T-helper 2 cell treated with Interferon-gamma antibody and Interleukin-4, amounts not matched to agents 5 μg/mL and 100 μg/mL, for 36 hours (primary cell): ENCODE measurements at regions not wholly inside any gene's neighbourhood (a gene's known extent, or its start where the extent isn't known, plus 50 kb on each side); places are given as distances from the start of the nearest gene placed in this dataset.

Source experiments
- DNase-seq: peaks from one replicate; pipeline ENCODE4 v3.0.0; 2021; ENCODE audit warnings: low spot score
- H3K27ac Mint-ChIP-seq: one replicate; pipeline ENCODE4 v1.8.0; 2021; ENCODE audit warnings: mild to moderate bottlenecking, mixed read lengths
- H3K27me3 Mint-ChIP-seq: one replicate; pipeline ENCODE4 v1.8.0; 2021; ENCODE audit warnings: low read depth, mixed read lengths
- H3K36me3 Mint-ChIP-seq: one replicate; pipeline ENCODE4 v1.8.0; 2021; ENCODE audit warnings: low read depth, mixed read lengths
- H3K4me1 Mint-ChIP-seq: one replicate; pipeline ENCODE4 v1.8.0; 2021; ENCODE audit warnings: low read depth, mixed read lengths
- H3K4me3 Mint-ChIP-seq: one replicate; pipeline ENCODE4 v1.8.0; 2022; ENCODE audit warnings: mild to moderate bottlenecking, moderate library complexity, mixed read lengths
- H3K9me3 Mint-ChIP-seq: one replicate; pipeline ENCODE4 v1.8.0; 2021; ENCODE audit warnings: mixed read lengths

GRCh38 chr2:120549841-120550240 is 185.8 kb upstream of the GLI2 start:
- Mint-ChIP-seq H3K4me1 (peaks cover 2% of the 10 kb centered on the region), H3K9me3 (no peaks in the 10 kb centered on the region), H3K4me3 (no peak overlapping the region), H3K27me3 (peaks cover 2% of the 10 kb centered on the region), H3K36me3 (no peaks in the 10 kb centered on the region), H3K27ac (no peak overlapping the region)
- no peak for DNase-seq

- Mint-ChIP-seq H3K9me3 (no peaks in the 10 kb centered on the region), H3K4me3 (no peak overlapping the region), H3K36me3 (no peaks in the 10 kb centered on the region), H3K27me3 (peaks cover 2% of the 10 kb centered on the region), H3K27ac (no peak overlapping the region), H3K4me1 (peaks cover 2% of the 10 kb centered on the region)
- DNase-seq = no peak
These were observed 185.4 kb upstream of the GLI2 start for GRCh38 chr2:120550282-120550681.

- H3K9me3 Mint-ChIP-seq = no peaks in the 10 kb centered on the region
- no peak overlapping the region for H3K4me3 Mint-ChIP-seq
- no peaks in the 10 kb centered on the region for H3K36me3 Mint-ChIP-seq
- DNase-seq = no peak
- H3K4me1 Mint-ChIP-seq = peaks cover 2% of the 10 kb centered on the region
- peaks cover 2% of the 10 kb centered on the region for H3K27me3 Mint-ChIP-seq
- no peak overlapping the region for H3K27ac Mint-ChIP-seq
These were observed 184.7 kb upstream of the GLI2 start for GRCh38 chr2:120550893-120551446.

- no peak for DNase-seq
- Mint-ChIP-seq H3K4me3 (no peak overlapping the region), H3K27ac (no peak overlapping the region), H3K27me3 (peaks cover 2% of the 10 kb centered on the region), H3K9me3 (no peaks in the 10 kb centered on the region), H3K36me3 (no peaks in the 10 kb centered on the region), H3K4me1 (peaks cover 2% of the 10 kb centered on the region)
These were observed 184.1 kb upstream of the GLI2 start for GRCh38 chr2:120551522-120551921.

- Mint-ChIP-seq H3K4me1 (peaks cover 2% of the 10 kb centered on the region), H3K27ac (no peak overlapping the region), H3K9me3 (no peaks in the 10 kb centered on the region), H3K4me3 (no peak overlapping the region), H3K36me3 (no peaks in the 10 kb centered on the region), H3K27me3 (peaks cover 2% of the 10 kb centered on the region)
- no peak for DNase-seq
These were observed 183.6 kb upstream of the GLI2 start for GRCh38 chr2:120552079-120552478.

- no peaks in the 10 kb centered on the region for H3K9me3 Mint-ChIP-seq
- H3K4me3 Mint-ChIP-seq = no peak overlapping the region
- H3K27ac Mint-ChIP-seq = no peak overlapping the region
- DNase-seq = peak; percentile 5
- peaks cover 2% of the 10 kb centered on the region for H3K4me1 Mint-ChIP-seq
- H3K36me3 Mint-ChIP-seq = no peaks in the 10 kb centered on the region
- peaks cover 3% of the 10 kb centered on the region for H3K27me3 Mint-ChIP-seq
These were observed 182.7 kb upstream of the GLI2 start for GRCh38 chr2:120552800-120553481.

- no peak for DNase-seq
- no peaks in the 10 kb centered on the region for H3K36me3 Mint-ChIP-seq
- H3K4me3 Mint-ChIP-seq = no peak overlapping the region
- no peaks in the 10 kb centered on the region for H3K9me3 Mint-ChIP-seq
- no peak overlapping the region for H3K27ac Mint-ChIP-seq
- peaks cover 2% of the 10 kb centered on the region for H3K4me1 Mint-ChIP-seq
- peaks cover 5% of the 10 kb centered on the region for H3K27me3 Mint-ChIP-seq
These were observed 181.0 kb upstream of the GLI2 start for GRCh38 chr2:120554625-120555032.

GRCh38 chr2:120555092-120555491 is 180.6 kb upstream of the GLI2 start:
- no peak overlapping the region for H3K27ac Mint-ChIP-seq
- no peak for DNase-seq
- no peaks in the 10 kb centered on the region for H3K9me3 Mint-ChIP-seq
- H3K4me1 Mint-ChIP-seq = peaks cover 2% of the 10 kb centered on the region
- H3K4me3 Mint-ChIP-seq = no peak overlapping the region
- H3K27me3 Mint-ChIP-seq = peaks cover 5% of the 10 kb centered on the region
- no peaks in the 10 kb centered on the region for H3K36me3 Mint-ChIP-seq

- H3K27ac Mint-ChIP-seq = no peak overlapping the region
- DNase-seq = no peak
- peaks cover 5% of the 10 kb centered on the region for H3K27me3 Mint-ChIP-seq
- H3K36me3 Mint-ChIP-seq = no peaks in the 10 kb centered on the region
- H3K4me3 Mint-ChIP-seq = no peak overlapping the region
- H3K9me3 Mint-ChIP-seq = no peaks in the 10 kb centered on the region
- peaks cover 2% of the 10 kb centered on the region for H3K4me1 Mint-ChIP-seq
These were observed 178.8 kb upstream of the GLI2 start for GRCh38 chr2:120556911-120557310.

GRCh38 chr2:120558847-120559246 is 176.8 kb upstream of the GLI2 start:
- Mint-ChIP-seq H3K36me3 (no peaks in the 10 kb centered on the region), H3K27me3 (peaks cover 3% of the 10 kb centered on the region), H3K27ac (no peak overlapping the region), H3K4me1 (no peaks in the 10 kb centered on the region), H3K4me3 (no peak overlapping the region), H3K9me3 (no peaks in the 10 kb centered on the region)
- DNase-seq = no peak

GRCh38 chr2:120559401-120559800 is 176.3 kb upstream of the GLI2 start:
- Mint-ChIP-seq H3K36me3 (no peaks in the 10 kb centered on the region), H3K4me3 (no peak overlapping the region), H3K4me1 (no peaks in the 10 kb centered on the region), H3K27ac (no peak overlapping the region), H3K27me3 (peaks cover 3% of the 10 kb centered on the region), H3K9me3 (no peaks in the 10 kb centered on the region)
- DNase-seq = no peak

- Mint-ChIP-seq H3K36me3 (no peaks in the 10 kb centered on the region), H3K27ac (no peak overlapping the region), H3K4me1 (no peaks in the 10 kb centered on the region), H3K4me3 (no peak overlapping the region), H3K27me3 (peaks cover 3% of the 10 kb centered on the region), H3K9me3 (no peaks in the 10 kb centered on the region)
- no peak for DNase-seq
These were observed 175.3 kb upstream of the GLI2 start for GRCh38 chr2:120560330-120560729.

- DNase-seq = no peak
- H3K4me1 Mint-ChIP-seq = no peaks in the 10 kb centered on the region
- peaks cover 3% of the 10 kb centered on the region for H3K27me3 Mint-ChIP-seq
These were observed 174.2 kb upstream of the GLI2 start for GRCh38 chr2:120561379-120562035.

GRCh38 chr2:120562218-120563005 is 173.3 kb upstream of the GLI2 start:
- no peaks in the 10 kb centered on the region for H3K4me1 Mint-ChIP-seq
- peaks cover 3% of the 10 kb centered on the region for H3K27me3 Mint-ChIP-seq
- H3K36me3 Mint-ChIP-seq = no peaks in the 10 kb centered on the region
- H3K27ac Mint-ChIP-seq = no peak overlapping the region
- no peaks in the 10 kb centered on the region for H3K9me3 Mint-ChIP-seq
- DNase-seq = no peak
- no peak overlapping the region for H3K4me3 Mint-ChIP-seq

More at GRCh38 chr2:120561379-120562035, 174.2 kb upstream of the GLI2 start:
- Mint-ChIP-seq H3K36me3 (no peaks in the 10 kb centered on the region), H3K4me3 (no peak overlapping the region), H3K9me3 (no peaks in the 10 kb centered on the region), H3K27ac (no peak overlapping the region)
